ENCODE measurements at regions not wholly inside any gene's neighbourhood (a gene's known extent, or its start where the extent isn't known, plus 50 kb on each side); places are given as distances from the start of the nearest gene placed in this dataset.
"Not testable (repeated sequence)": the region's sequence is repeated elsewhere in the genome, so short reads cannot be mapped to it uniquely, and the experiment has no call there.

- H3K4me3 ChIP-seq (ENCODE audit: low read depth in 1 of 2, low read length in 2 of 2); H3K4me2 ChIP-seq (ENCODE audit: insufficient read depth, low read length); H3K9me3 ChIP-seq (ENCODE audit: insufficient read depth, low read length, severe bottlenecking); H4K20me1 ChIP-seq (ENCODE audit: insufficient read depth, low read length); H3K9ac ChIP-seq (ENCODE audit: low read depth, low read length); H3K27me3 ChIP-seq (ENCODE audit: insufficient read depth, low read length, poor library complexity); H3K79me2 ChIP-seq (ENCODE audit: insufficient read depth, low read length); DNase-seq; ATAC-seq (ENCODE audit: insufficient read depth, low read depth); H3K27ac ChIP-seq (ENCODE audit: low read length); H3K36me3 ChIP-seq (ENCODE audit: insufficient read depth, low read length); H3K4me1 ChIP-seq (ENCODE audit: insufficient read depth, low read length); H2AFZ ChIP-seq (ENCODE audit: low read depth, low read length): not testable (repeated sequence)
Measured at GRCh38 chr7:76955124-76955523, 77.0 kb downstream of the SPDYE17 start.

- H3K27me3 ChIP-seq (ENCODE audit: insufficient read depth, low read length, poor library complexity); H3K4me2 ChIP-seq (ENCODE audit: insufficient read depth, low read length); H3K4me3 ChIP-seq (ENCODE audit: low read depth in 1 of 2, low read length in 2 of 2); H3K9ac ChIP-seq (ENCODE audit: low read depth, low read length); H2AFZ ChIP-seq (ENCODE audit: low read depth, low read length); H3K36me3 ChIP-seq (ENCODE audit: insufficient read depth, low read length); ATAC-seq (ENCODE audit: insufficient read depth, low read depth); H3K27ac ChIP-seq (ENCODE audit: low read length); H3K9me3 ChIP-seq (ENCODE audit: insufficient read depth, low read length, severe bottlenecking); H3K4me1 ChIP-seq (ENCODE audit: insufficient read depth, low read length); H4K20me1 ChIP-seq (ENCODE audit: insufficient read depth, low read length); DNase-seq; H3K79me2 ChIP-seq (ENCODE audit: insufficient read depth, low read length): not testable (repeated sequence)
Measured at GRCh38 chr7:76944603-76945002, 87.6 kb downstream of the SPDYE17 start.

DNA sequence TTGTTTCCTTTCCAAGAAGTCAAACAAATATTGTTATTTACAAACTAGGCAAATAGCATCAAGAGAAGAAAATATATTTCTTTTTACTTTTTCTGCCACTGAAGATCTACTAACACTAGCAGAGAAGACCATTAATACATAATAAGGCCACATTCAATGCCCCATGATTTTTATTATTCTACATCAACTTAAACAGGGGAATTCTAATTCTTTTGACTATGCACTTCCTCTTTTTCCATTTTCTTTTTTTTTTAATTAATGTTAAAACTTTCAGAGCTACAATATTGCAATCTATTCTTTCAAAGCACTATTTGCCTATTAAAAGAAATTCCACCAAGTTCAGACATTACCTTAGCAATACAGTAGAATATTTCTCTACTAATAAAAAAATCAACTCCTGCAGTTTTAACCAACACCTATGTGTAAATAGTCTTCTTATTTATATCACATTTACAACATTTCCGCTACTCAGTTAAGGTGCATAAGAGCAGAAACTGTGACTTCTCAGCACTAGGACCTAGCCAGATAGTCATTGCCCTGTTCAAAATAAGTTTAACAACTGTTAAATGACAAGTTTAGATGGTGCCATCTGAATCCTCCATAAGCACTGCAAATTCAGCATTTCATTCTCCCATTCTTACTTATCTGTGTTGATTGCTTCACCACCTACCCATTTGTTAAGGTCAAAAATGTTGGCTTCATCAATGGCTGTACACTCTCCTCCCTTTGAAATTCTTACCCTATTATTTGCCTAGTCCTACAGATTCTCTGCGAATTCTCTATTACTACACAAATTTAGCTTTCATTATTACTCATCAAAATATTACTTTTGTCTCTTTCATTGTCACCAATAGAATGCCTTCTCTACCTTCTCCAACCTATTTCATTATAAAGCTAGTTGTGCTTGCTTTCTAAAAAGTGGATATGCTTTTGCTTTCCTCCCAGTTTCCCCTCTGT lies 90.1 kb downstream of the SPDYE17 start:
- not testable (repeated sequence) for H4K20me1 ChIP-seq (ENCODE audit: insufficient read depth, low read length); H3K4me2 ChIP-seq (ENCODE audit: insufficient read depth, low read length); H3K79me2 ChIP-seq (ENCODE audit: insufficient read depth, low read length); DNase-seq; H2AFZ ChIP-seq (ENCODE audit: low read depth, low read length); H3K4me3 ChIP-seq (ENCODE audit: low read depth in 1 of 2, low read length in 2 of 2); H3K27ac ChIP-seq (ENCODE audit: low read length); H3K4me1 ChIP-seq (ENCODE audit: insufficient read depth, low read length); ATAC-seq (ENCODE audit: insufficient read depth, low read depth); H3K27me3 ChIP-seq (ENCODE audit: insufficient read depth, low read length, poor library complexity); H3K9me3 ChIP-seq (ENCODE audit: insufficient read depth, low read length, severe bottlenecking); H3K36me3 ChIP-seq (ENCODE audit: insufficient read depth, low read length); H3K9ac ChIP-seq (ENCODE audit: low read depth, low read length)

DNA sequence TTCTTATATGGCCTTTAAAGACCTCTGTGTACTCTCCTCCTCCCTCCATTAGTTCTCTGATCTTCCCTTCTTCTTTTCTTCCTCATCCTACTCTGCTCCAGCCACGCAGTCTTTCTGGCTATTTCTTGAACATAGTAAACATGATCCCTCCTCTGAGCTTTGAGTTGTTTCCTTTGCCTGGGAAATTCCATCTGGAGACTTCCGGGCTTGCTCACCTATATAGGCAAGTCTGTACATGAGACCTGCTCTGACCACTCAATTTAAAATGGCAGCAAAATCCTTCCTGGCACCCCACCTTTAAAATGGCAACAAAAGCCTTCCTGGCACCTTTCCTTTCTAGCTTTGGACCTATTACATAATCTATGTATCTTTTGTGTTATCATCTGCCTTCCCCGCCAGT lies 94.4 kb downstream of the SPDYE17 start:
- not testable (repeated sequence) for H4K20me1 ChIP-seq (ENCODE audit: insufficient read depth, low read length); H3K4me3 ChIP-seq (ENCODE audit: low read depth in 1 of 2, low read length in 2 of 2); H3K36me3 ChIP-seq (ENCODE audit: insufficient read depth, low read length); H2AFZ ChIP-seq (ENCODE audit: low read depth, low read length); H3K4me1 ChIP-seq (ENCODE audit: insufficient read depth, low read length); H3K9ac ChIP-seq (ENCODE audit: low read depth, low read length); H3K27me3 ChIP-seq (ENCODE audit: insufficient read depth, low read length, poor library complexity); ATAC-seq (ENCODE audit: insufficient read depth, low read depth); DNase-seq; H3K9me3 ChIP-seq (ENCODE audit: insufficient read depth, low read length, severe bottlenecking); H3K27ac ChIP-seq (ENCODE audit: low read length); H3K79me2 ChIP-seq (ENCODE audit: insufficient read depth, low read length); H3K4me2 ChIP-seq (ENCODE audit: insufficient read depth, low read length)

- not testable (repeated sequence) for H3K9ac ChIP-seq (ENCODE audit: low read depth, low read length); DNase-seq; H3K4me2 ChIP-seq (ENCODE audit: insufficient read depth, low read length); H3K4me3 ChIP-seq (ENCODE audit: low read depth in 1 of 2, low read length in 2 of 2); H2AFZ ChIP-seq (ENCODE audit: low read depth, low read length); H3K27ac ChIP-seq (ENCODE audit: low read length); H3K4me1 ChIP-seq (ENCODE audit: insufficient read depth, low read length); H3K36me3 ChIP-seq (ENCODE audit: insufficient read depth, low read length); H4K20me1 ChIP-seq (ENCODE audit: insufficient read depth, low read length); H3K27me3 ChIP-seq (ENCODE audit: insufficient read depth, low read length, poor library complexity); ATAC-seq (ENCODE audit: insufficient read depth, low read depth); H3K79me2 ChIP-seq (ENCODE audit: insufficient read depth, low read length); H3K9me3 ChIP-seq (ENCODE audit: insufficient read depth, low read length, severe bottlenecking)
Measured at GRCh38 chr7:76937330-76937729, 94.8 kb downstream of the SPDYE17 start.

GRCh38 chr7:76936346-76936745 lies 95.8 kb downstream of the SPDYE17 start:
- not testable (repeated sequence) for H3K4me3 ChIP-seq (ENCODE audit: low read depth in 1 of 2, low read length in 2 of 2); H4K20me1 ChIP-seq (ENCODE audit: insufficient read depth, low read length); H2AFZ ChIP-seq (ENCODE audit: low read depth, low read length); H3K4me2 ChIP-seq (ENCODE audit: insufficient read depth, low read length); DNase-seq; H3K9me3 ChIP-seq (ENCODE audit: insufficient read depth, low read length, severe bottlenecking); H3K79me2 ChIP-seq (ENCODE audit: insufficient read depth, low read length); H3K27me3 ChIP-seq (ENCODE audit: insufficient read depth, low read length, poor library complexity); H3K9ac ChIP-seq (ENCODE audit: low read depth, low read length); H3K4me1 ChIP-seq (ENCODE audit: insufficient read depth, low read length); ATAC-seq (ENCODE audit: insufficient read depth, low read depth); H3K27ac ChIP-seq (ENCODE audit: low read length); H3K36me3 ChIP-seq (ENCODE audit: insufficient read depth, low read length)

DNA sequence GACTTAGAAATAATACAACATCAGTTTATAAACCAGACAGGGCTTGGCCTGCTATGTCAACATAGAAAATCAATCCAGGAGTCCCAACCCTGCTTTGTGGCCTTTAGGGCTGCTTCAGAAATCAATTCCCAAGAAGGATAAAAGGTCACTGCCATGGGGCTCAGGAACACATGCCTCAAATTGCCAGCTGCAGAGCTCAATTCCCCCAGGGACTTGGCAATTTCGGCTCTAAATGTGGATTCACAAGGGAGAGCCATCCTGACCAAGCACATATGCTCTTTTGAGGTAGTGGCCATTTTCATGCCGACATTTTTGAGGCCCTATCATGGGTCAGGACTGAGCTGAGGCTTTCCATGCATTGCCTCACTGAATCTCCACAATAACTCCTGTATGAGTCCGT lies 97.5 kb downstream of the SPDYE17 start:
- H3K9me3 ChIP-seq (ENCODE audit: insufficient read depth, low read length, severe bottlenecking); H3K79me2 ChIP-seq (ENCODE audit: insufficient read depth, low read length); H3K27ac ChIP-seq (ENCODE audit: low read length); H2AFZ ChIP-seq (ENCODE audit: low read depth, low read length); DNase-seq; H3K4me2 ChIP-seq (ENCODE audit: insufficient read depth, low read length); H3K9ac ChIP-seq (ENCODE audit: low read depth, low read length); H4K20me1 ChIP-seq (ENCODE audit: insufficient read depth, low read length); H3K36me3 ChIP-seq (ENCODE audit: insufficient read depth, low read length); H3K27me3 ChIP-seq (ENCODE audit: insufficient read depth, low read length, poor library complexity); H3K4me1 ChIP-seq (ENCODE audit: insufficient read depth, low read length); ATAC-seq (ENCODE audit: insufficient read depth, low read depth); H3K4me3 ChIP-seq (ENCODE audit: low read depth in 1 of 2, low read length in 2 of 2): not testable (repeated sequence)

DNA sequence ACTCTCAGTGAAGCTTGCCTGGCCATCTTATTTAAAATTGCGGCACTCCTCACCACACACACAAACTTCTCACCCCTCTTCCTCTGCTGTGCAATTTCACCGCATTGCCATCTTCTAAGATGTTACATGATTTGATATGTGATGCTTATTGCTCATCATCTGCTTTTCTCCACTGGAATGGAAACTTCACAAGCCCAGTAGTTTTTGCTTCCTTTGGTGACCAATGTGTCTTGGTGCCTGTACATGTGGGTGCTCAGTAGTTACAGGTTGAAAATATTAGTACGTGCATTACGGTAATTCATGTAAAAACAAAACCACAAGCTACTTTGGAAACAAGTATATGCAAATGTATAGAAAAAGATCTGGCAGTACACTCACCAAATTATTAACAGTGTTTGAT lies 99.2 kb downstream of the SPDYE17 start:
- H2AFZ ChIP-seq (ENCODE audit: low read depth, low read length); H3K4me3 ChIP-seq (ENCODE audit: low read depth in 1 of 2, low read length in 2 of 2); ATAC-seq (ENCODE audit: insufficient read depth, low read depth); H4K20me1 ChIP-seq (ENCODE audit: insufficient read depth, low read length); H3K4me1 ChIP-seq (ENCODE audit: insufficient read depth, low read length); H3K4me2 ChIP-seq (ENCODE audit: insufficient read depth, low read length); H3K36me3 ChIP-seq (ENCODE audit: insufficient read depth, low read length); H3K79me2 ChIP-seq (ENCODE audit: insufficient read depth, low read length); H3K27ac ChIP-seq (ENCODE audit: low read length); H3K27me3 ChIP-seq (ENCODE audit: insufficient read depth, low read length, poor library complexity); H3K9ac ChIP-seq (ENCODE audit: low read depth, low read length); H3K9me3 ChIP-seq (ENCODE audit: insufficient read depth, low read length, severe bottlenecking); DNase-seq: not testable (repeated sequence)

Measured in DND-41 (cell line).